HG03060 (cell line): ENCODE measurements at regions not wholly inside any gene's neighbourhood (a gene's known extent, or its start where the extent isn't known, plus 50 kb on each side); places are given as distances from the start of the nearest gene placed in this dataset.
"Not testable (repeated sequence)": the region's sequence is repeated elsewhere in the genome, so short reads cannot be mapped to it uniquely, and the experiment has no call there.

Source experiments
- ATAC-seq: cut with Tn5 transposase; IDR thresholded peaks from one replicate; pipeline ENCODE4 v1.9.1; 2021; ENCODE audit warnings: low read depth, moderate number of reproducible peaks; ENCODE audit not compliant: unreplicated experiment

GRCh38 chrX:39676434-39676833 is 421.3 kb downstream of the BCOR start:
- no peak for ATAC-seq

GRCh38 chrX:39677585-39677977 is 420.2 kb downstream of the BCOR start:
- no peak for ATAC-seq

- ATAC-seq, result no peak
Measured at GRCh38 chrX:39677978-39678791, 419.6 kb downstream of the BCOR start.

GRCh38 chrX:39678914-39679313 is 418.8 kb downstream of the BCOR start:
- ATAC-seq, result no peak

- no peak for ATAC-seq
Measured at GRCh38 chrX:39679497-39680157, 418.1 kb downstream of the BCOR start.

GRCh38 chrX:39681885-39682284 is 415.9 kb downstream of the BCOR start:
- no peak for ATAC-seq

- ATAC-seq, result no peak
Measured at GRCh38 chrX:39682778-39683177, 415.0 kb downstream of the BCOR start.

- ATAC-seq, result no peak
Measured at GRCh38 chrX:39688219-39688575, 409.6 kb downstream of the BCOR start.

GRCh38 chrX:39688576-39689375 is 409.0 kb downstream of the BCOR start:
- ATAC-seq, result no peak

GRCh38 chrX:39689376-39690104 is 408.2 kb downstream of the BCOR start:
- ATAC-seq, result no peak

- ATAC-seq, result no peak
Measured at GRCh38 chrX:39690541-39691415, 407.0 kb downstream of the BCOR start.

GRCh38 chrX:39691724-39692123 is 406.0 kb downstream of the BCOR start:
- ATAC-seq, result no peak

- ATAC-seq, result no peak
Measured at GRCh38 chrX:39692796-39693195, 405.0 kb downstream of the BCOR start.

- ATAC-seq, result no peak
Measured at GRCh38 chrX:39693298-39693697, 404.5 kb downstream of the BCOR start.

- not testable (repeated sequence) for ATAC-seq
Measured at GRCh38 chrX:39702636-39703035, 395.1 kb downstream of the BCOR start.

- no peak for ATAC-seq
Measured at GRCh38 chrX:39703307-39703706, 394.5 kb downstream of the BCOR start.

- ATAC-seq, result no peak
Measured at GRCh38 chrX:39704590-39704989, 393.2 kb downstream of the BCOR start.

- ATAC-seq, result no peak
Measured at GRCh38 chrX:39705290-39705689, 392.5 kb downstream of the BCOR start.

- ATAC-seq, result no peak
Measured at GRCh38 chrX:39709364-39709763, 388.4 kb downstream of the BCOR start.

- no peak for ATAC-seq
Measured at GRCh38 chrX:39709812-39710211, 387.9 kb downstream of the BCOR start.
